Lower lobe of right lung (tissue), 2 donors: ENCODE measurements at regions not wholly inside any gene's neighbourhood (a gene's known extent, or its start where the extent isn't known, plus 50 kb on each side); places are given as distances from the start of the nearest gene placed in this dataset.

Experiments
- ATAC-seq, 2 donors: fragments of 200-7000 bp; cut with Tn5 transposase; one replicate each; pipeline ENCODE4 v1.9.1; 2020 to 2022; ENCODE audit warnings: mild to moderate bottlenecking in 2 of 2, moderate library complexity in 2 of 2
- DNase-seq: peaks from one replicate; pipeline ENCODE4 v3.0.0-alpha.2; 2020
- H3K27ac ChIP-seq: fragments of 200-600 bp; one replicate; pipeline ENCODE4 v1.8.0; 2022
- H3K27me3 ChIP-seq: fragments of 200-600 bp; one replicate; pipeline ENCODE4 v1.8.0; 2022; ENCODE audit warnings: low read depth
- H3K36me3 ChIP-seq: fragments of 200-600 bp; one replicate; pipeline ENCODE4 v1.8.0; 2022; ENCODE audit warnings: mild to moderate bottlenecking
- H3K4me1 ChIP-seq: fragments of 200-600 bp; one replicate; pipeline ENCODE4 v1.8.0; 2022
- H3K4me3 ChIP-seq: fragments of 200-600 bp; one replicate; pipeline ENCODE4 v1.8.0; 2022; ENCODE audit warnings: mild to moderate bottlenecking
- H3K9me3 ChIP-seq: fragments of 200-600 bp; one replicate; pipeline ENCODE4 v1.8.0; 2022
- CTCF ChIP-seq: fragments of 200-600 bp; IDR thresholded peaks from one replicate; pipeline ENCODE4 v1.8.0; 2022; ENCODE audit warnings: antibody characterized with exemption, mild to moderate bottlenecking
- intact Hi-C: fragments of 100-400 bp; cut with DNase I; formaldehyde crosslinking; loops from one replicate; pipeline ENCODE4 v1.11.0; 2022
- donor health status: DM: no; HTN: yes; CAD: no; lungs with severe emphysema.

- ATAC-seq (peak in 1 of 2 donors; percentile 56), DNase-seq (no peak)
- Histone ChIP-seq H3K27me3 (no peaks in the 10 kb centered on the region), H3K4me1 (no peaks in the 10 kb centered on the region), H3K9me3 (no peaks in the 10 kb centered on the region), H3K27ac (no peak overlapping the region), H3K36me3 (no peaks in the 10 kb centered on the region), H3K4me3 (no peak overlapping the region)
- intact Hi-C loops = no loop called here
- TF ChIP-seq CTCF = no peak
Measured at GRCh38 chr4:104722467-104722866, 227.8 kb upstream of the CXXC4 start.

- H3K27ac ChIP-seq = no peak overlapping the region
- no peak for TF ChIP-seq CTCF
- H3K4me3 ChIP-seq = no peak overlapping the region
- intact Hi-C loops = no loop called here
- H3K9me3 ChIP-seq = no peaks in the 10 kb centered on the region
- DNase-seq (no peak), ATAC-seq (no peak)
- no peaks in the 10 kb centered on the region for H3K27me3 ChIP-seq
- H3K36me3 ChIP-seq = no peaks in the 10 kb centered on the region
- H3K4me1 ChIP-seq = no peaks in the 10 kb centered on the region
Measured at GRCh38 chr4:104726002-104726401, 231.3 kb upstream of the CXXC4 start.

GRCh38 chr4:104727643-104728042, 232.9 kb upstream of the CXXC4 start:
- Histone ChIP-seq H3K27me3 (no peaks in the 10 kb centered on the region), H3K4me3 (no peak overlapping the region), H3K9me3 (no peaks in the 10 kb centered on the region), H3K27ac (no peak overlapping the region), H3K4me1 (no peaks in the 10 kb centered on the region), H3K36me3 (no peaks in the 10 kb centered on the region)
- DNase-seq = no peak
- no peak for TF ChIP-seq CTCF
- intact Hi-C loops = no loop called here
- no peak for ATAC-seq

GRCh38 chr4:104728380-104729122, 233.9 kb upstream of the CXXC4 start:
- H3K27me3 ChIP-seq = no peaks in the 10 kb centered on the region
- intact Hi-C loops = no loop called here
- no peak overlapping the region for H3K4me3 ChIP-seq
- H3K4me1 ChIP-seq = no peaks in the 10 kb centered on the region
- ATAC-seq (peak in 1 of 2 donors; percentile 24), DNase-seq (no peak)
- H3K27ac ChIP-seq = no peak overlapping the region
- H3K9me3 ChIP-seq = no peaks in the 10 kb centered on the region
- TF ChIP-seq CTCF = no peak
- no peaks in the 10 kb centered on the region for H3K36me3 ChIP-seq

GRCh38 chr4:104732766-104733165, 238.1 kb upstream of the CXXC4 start:
- DNase-seq (no peak), ATAC-seq (no peak)
- Histone ChIP-seq H3K27ac (no peak overlapping the region), H3K36me3 (no peaks in the 10 kb centered on the region), H3K9me3 (no peaks in the 10 kb centered on the region), H3K27me3 (no peaks in the 10 kb centered on the region), H3K4me1 (no peaks in the 10 kb centered on the region), H3K4me3 (no peak overlapping the region)
- no peak for TF ChIP-seq CTCF
- intact Hi-C loops = no loop called here
